ENCODE measurements at regions not wholly inside any gene's neighbourhood (a gene's known extent, or its start where the extent isn't known, plus 50 kb on each side); places are given as distances from the start of the nearest gene placed in this dataset.

GRCh38 chr10:117429643-117430265 is 54.5 kb upstream of the PDZD8 start:
- Mint-ChIP-seq H3K36me3 (ENCODE audit: low read depth, unreplicated experiment) (no peaks in the 10 kb centered on the region), H3K4me3 (ENCODE audit: unreplicated experiment) (no peak overlapping the region), H3K27me3 (ENCODE audit: unreplicated experiment) (peaks cover 9% of the 10 kb centered on the region), H3K9me3 (ENCODE audit: unreplicated experiment) (no peaks in the 10 kb centered on the region), H3K27ac (ENCODE audit: unreplicated experiment) (no peak overlapping the region), H3K4me1 (ENCODE audit: unreplicated experiment) (no peaks in the 10 kb centered on the region)
- no peak for TF ChIP-seq CTCF (IDR thresholded peaks at IDR 0.05; ENCODE audit: unreplicated experiment)
- no peak for DNase-seq (ENCODE audit: low spot score)

- Mint-ChIP-seq H3K27me3 (ENCODE audit: unreplicated experiment) (peaks cover 4% of the 10 kb centered on the region), H3K4me1 (ENCODE audit: unreplicated experiment) (no peaks in the 10 kb centered on the region), H3K36me3 (ENCODE audit: low read depth, unreplicated experiment) (no peaks in the 10 kb centered on the region), H3K4me3 (ENCODE audit: unreplicated experiment) (no peak overlapping the region), H3K27ac (ENCODE audit: unreplicated experiment) (no peak overlapping the region), H3K9me3 (ENCODE audit: unreplicated experiment) (no peaks in the 10 kb centered on the region)
- DNase-seq (ENCODE audit: low spot score), result no peak
- no peak for TF ChIP-seq CTCF (IDR thresholded peaks at IDR 0.05; ENCODE audit: unreplicated experiment)
Measured at GRCh38 chr10:117427356-117427755, 52.1 kb upstream of the PDZD8 start.

- Mint-ChIP-seq H3K4me3 (ENCODE audit: unreplicated experiment) (no peak overlapping the region), H3K4me1 (ENCODE audit: unreplicated experiment) (no peaks in the 10 kb centered on the region), H3K27ac (ENCODE audit: unreplicated experiment) (no peak overlapping the region), H3K27me3 (ENCODE audit: unreplicated experiment) (peaks cover 4% of the 10 kb centered on the region), H3K36me3 (ENCODE audit: low read depth, unreplicated experiment) (no peaks in the 10 kb centered on the region), H3K9me3 (ENCODE audit: unreplicated experiment) (no peaks in the 10 kb centered on the region)
- TF ChIP-seq CTCF (IDR thresholded peaks at IDR 0.05; ENCODE audit: unreplicated experiment), result no peak
- no peak for DNase-seq (ENCODE audit: low spot score)
Measured at GRCh38 chr10:117425974-117426566, 50.8 kb upstream of the PDZD8 start.

- no peak overlapping the region for H3K27ac Mint-ChIP-seq (ENCODE audit: unreplicated experiment)
- H3K36me3 Mint-ChIP-seq (ENCODE audit: low read depth, unreplicated experiment), result no peaks in the 10 kb centered on the region
- no peaks in the 10 kb centered on the region for H3K9me3 Mint-ChIP-seq (ENCODE audit: unreplicated experiment)
- TF ChIP-seq CTCF (IDR thresholded peaks at IDR 0.05; ENCODE audit: unreplicated experiment), result no peak
- H3K4me3 Mint-ChIP-seq (ENCODE audit: unreplicated experiment), result no peak overlapping the region
- no peak for DNase-seq (ENCODE audit: low spot score)
- peaks cover 4% of the 10 kb centered on the region for H3K27me3 Mint-ChIP-seq (ENCODE audit: unreplicated experiment)
- H3K4me1 Mint-ChIP-seq (ENCODE audit: unreplicated experiment), result peaks cover 1% of the 10 kb centered on the region
Measured at GRCh38 chr10:117424883-117425649, 49.8 kb upstream of the PDZD8 start.
